ENCODE measurements at regions not wholly inside any gene's neighbourhood (a gene's known extent, or its start where the extent isn't known, plus 50 kb on each side); places are given as distances from the start of the nearest gene placed in this dataset.
"Not testable (repeated sequence)": the region's sequence is repeated elsewhere in the genome, so short reads cannot be mapped to it uniquely, and the experiment has no call there.

DNA sequence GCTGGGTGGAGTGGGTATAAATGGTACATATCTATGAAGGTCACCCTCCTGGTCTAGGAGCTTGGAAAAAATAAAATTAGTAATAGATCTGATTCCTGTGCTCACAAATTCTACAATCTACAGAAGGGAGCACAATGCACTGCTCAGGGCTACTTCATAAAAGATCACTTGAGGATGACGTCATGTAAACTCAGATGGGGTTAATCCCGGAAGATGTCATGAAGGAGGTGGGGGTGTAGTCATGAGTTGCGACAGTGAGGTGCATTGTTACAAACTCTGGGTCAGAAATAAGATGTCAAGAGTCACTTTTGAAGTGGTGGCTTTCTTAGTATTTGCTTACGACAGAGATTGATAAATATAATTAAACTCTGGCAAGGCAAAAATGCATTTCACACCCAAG, 68.2 kb downstream of the LHX9 start:
- DNase-seq (no peak), ATAC-seq (no peak)
- intact Hi-C loops (cut with DNase I) = no loop called here

GRCh38 chr1:197986817-197987216, 69.6 kb downstream of the LHX9 start:
- intact Hi-C loops (cut with DNase I) = no loop called here
- DNase-seq (no peak), ATAC-seq (no peak)

GRCh38 chr1:197987294-197987693, 70.1 kb downstream of the LHX9 start:
- DNase-seq = no peak
- no peak for ATAC-seq
- intact Hi-C loops (cut with DNase I) = no loop called here

GRCh38 chr1:197988581-197988980, 71.4 kb downstream of the LHX9 start:
- ATAC-seq; DNase-seq; intact Hi-C loops (cut with DNase I): not testable (repeated sequence)

DNA sequence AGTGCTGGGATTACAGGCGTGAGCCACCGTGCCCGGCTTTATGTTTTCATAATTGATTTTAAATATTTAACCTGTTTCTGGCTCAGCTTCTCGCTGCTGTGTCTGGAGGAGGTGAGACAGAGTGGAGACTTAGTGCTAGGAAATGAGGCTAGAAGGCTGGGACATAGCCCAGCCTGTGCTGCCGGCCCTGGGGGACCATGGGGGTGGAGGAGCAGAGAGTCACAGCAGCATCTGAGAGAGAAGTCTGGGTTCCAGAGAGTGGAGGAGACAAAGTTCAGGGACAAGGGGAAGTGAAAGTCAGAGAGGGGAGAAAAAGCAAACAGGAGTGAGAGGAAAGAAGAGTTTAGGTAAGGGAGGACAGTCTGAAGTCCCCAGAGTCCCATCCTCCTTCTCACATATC, 71.9 kb downstream of the LHX9 start:
- ATAC-seq (no peak), DNase-seq (no peak)
- intact Hi-C loops (cut with DNase I) = no loop called here

DNA sequence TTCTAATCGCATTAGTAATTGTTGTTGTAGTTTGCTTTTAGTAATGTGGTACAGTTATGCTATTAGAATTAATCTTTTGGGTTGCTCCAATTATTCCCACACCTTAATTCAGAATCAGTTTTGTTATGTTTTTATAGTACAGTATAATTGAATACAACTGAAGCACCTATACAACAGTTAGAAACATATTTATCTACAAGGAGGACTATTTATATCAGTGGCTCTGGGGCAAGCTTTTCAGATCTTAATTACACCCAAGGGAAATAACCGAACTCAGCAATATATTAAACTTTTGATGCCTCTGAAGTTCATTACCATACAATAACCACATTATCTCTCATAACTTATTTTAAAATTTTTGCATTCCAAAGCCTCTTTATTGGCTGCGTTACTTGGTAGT, 74.4 kb downstream of the LHX9 start:
- no peak for ATAC-seq
- no peak for DNase-seq
- intact Hi-C loops (cut with DNase I) = no loop called here

DNA sequence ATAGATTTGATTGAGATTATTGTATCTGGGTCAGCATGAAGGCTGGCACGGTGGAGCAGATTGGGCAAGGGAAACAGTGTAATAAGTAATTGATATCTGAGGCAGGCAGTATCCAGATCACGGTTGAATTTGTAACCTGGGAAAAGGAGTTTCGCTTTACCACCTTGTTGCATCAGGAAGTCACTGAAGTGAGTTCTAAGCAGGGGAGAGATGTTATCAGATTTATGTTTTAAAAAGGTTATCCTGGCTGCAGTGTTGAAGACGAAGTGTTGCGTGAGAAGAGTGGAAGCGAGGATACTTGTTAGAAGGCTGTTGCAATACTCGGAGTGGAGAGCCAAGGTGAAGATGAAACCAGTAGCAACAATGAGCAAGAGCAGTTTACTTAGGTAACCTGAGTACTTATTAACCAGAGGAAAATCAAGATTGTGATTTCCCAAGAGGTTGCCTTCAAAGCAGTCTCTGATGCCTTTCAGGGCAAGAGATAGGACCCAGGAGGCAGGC, 77.8 kb downstream of the LHX9 start:
- intact Hi-C loops (cut with DNase I) = no loop called here
- ATAC-seq (no peak), DNase-seq (no peak)

GRCh38 chr1:197995408-197996258, 78.5 kb downstream of the LHX9 start:
- ATAC-seq (no peak), DNase-seq (no peak)
- intact Hi-C loops (cut with DNase I) = no loop called here

- ATAC-seq; intact Hi-C loops (cut with DNase I); DNase-seq: not testable (repeated sequence)
Measured at GRCh38 chr1:197996259-197996512, 79.0 kb downstream of the LHX9 start.

- intact Hi-C loops (cut with DNase I) = no loop called here
- no peak for ATAC-seq
- DNase-seq = no peak
Measured at GRCh38 chr1:197998110-197998509, 80.9 kb downstream of the LHX9 start.

GRCh38 chr1:198001776-198002408, 84.7 kb downstream of the LHX9 start:
- DNase-seq (no peak), ATAC-seq (no peak)
- intact Hi-C loops (cut with DNase I) = no loop called here

DNA sequence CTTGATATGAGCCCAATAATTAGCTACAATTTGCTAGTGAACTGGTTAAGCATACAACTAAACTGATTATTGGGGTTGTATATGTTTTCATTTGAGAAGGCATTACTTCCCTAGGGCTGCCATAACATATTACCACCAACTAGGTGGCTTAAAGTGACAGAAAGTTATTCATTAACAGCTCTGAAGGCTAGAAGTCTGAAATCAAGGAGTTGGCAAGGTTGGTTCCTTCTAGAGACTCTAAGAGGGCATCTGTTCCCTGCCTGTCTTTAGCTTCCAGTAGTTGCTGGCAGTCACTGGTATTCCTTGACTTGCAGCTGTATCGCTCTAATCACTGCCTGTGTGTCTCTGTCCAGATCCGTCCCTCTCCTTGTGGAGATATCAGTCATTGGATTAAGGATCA, 86.3 kb downstream of the LHX9 start:
- intact Hi-C loops (cut with DNase I) = no loop called here

GRCh38 chr1:198007011-198007410, 89.8 kb downstream of the LHX9 start:
- DNase-seq (no peak), ATAC-seq (no peak)
- intact Hi-C loops (cut with DNase I) = no loop called here

More for the DNA sequence above, 86.3 kb downstream of the LHX9 start:
- ATAC-seq (no peak), DNase-seq (no peak)

DNA sequence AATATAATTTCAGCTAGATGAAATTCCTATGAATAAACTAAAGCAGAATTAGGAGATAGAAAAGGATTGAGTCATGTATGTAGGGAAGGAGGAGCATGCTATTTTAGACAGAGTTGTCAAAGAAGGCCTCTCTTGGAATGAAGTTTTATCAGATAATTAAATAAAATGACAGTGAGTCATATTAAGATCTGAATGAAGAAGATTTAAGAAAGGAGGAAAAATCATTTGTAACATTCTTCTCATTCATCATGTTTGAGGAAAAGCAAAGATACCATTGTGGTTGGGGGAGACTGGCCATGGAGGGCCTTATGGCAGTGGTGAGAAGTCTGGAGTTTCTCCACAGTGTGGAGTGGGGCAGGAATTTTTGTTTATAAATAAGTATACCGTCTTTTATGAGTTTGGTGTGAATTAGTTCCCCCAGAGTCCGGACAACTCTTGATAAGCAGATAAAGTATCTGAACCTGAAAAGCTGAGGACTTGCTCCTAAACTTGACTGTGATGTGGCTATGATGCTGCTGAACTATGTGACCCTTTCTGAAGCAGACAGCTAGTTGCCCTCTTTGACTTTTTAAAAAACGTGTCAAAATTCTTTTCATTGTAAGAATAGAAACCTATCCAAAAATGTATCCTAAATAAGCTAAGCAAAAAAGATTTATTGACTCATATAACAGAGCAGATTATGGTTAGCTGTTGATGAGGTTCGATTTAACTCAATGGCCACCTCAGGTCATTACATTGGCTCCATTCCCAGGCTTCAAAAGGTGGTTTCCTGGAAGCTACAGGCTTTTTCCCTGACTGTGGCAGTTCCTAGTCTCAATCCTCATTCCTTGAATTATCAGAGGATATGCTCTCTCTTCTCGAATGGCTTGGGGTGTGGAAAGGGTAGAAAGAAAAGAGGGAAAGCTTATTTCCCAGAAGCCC, 90.8 kb downstream of the LHX9 start:
- DNase-seq = no peak
- ATAC-seq = peak in 1 of 2 donors; percentile 29
- intact Hi-C loops (cut with DNase I) = no loop called here

- DNase-seq (no peak), ATAC-seq (no peak)
- intact Hi-C loops (cut with DNase I) = no loop called here
Measured at GRCh38 chr1:198014355-198014754, 97.2 kb downstream of the LHX9 start.

GRCh38 chr1:198015309-198015708, 98.1 kb downstream of the LHX9 start:
- DNase-seq = no peak
- intact Hi-C loops (cut with DNase I) = no loop called here

GRCh38 chr1:198018529-198018928, 101.4 kb downstream of the LHX9 start:
- DNase-seq (no peak), ATAC-seq (no peak)
- intact Hi-C loops (cut with DNase I) = no loop called here

More at GRCh38 chr1:198015309-198015708, 98.1 kb downstream of the LHX9 start:
- ATAC-seq = no peak

DNA sequence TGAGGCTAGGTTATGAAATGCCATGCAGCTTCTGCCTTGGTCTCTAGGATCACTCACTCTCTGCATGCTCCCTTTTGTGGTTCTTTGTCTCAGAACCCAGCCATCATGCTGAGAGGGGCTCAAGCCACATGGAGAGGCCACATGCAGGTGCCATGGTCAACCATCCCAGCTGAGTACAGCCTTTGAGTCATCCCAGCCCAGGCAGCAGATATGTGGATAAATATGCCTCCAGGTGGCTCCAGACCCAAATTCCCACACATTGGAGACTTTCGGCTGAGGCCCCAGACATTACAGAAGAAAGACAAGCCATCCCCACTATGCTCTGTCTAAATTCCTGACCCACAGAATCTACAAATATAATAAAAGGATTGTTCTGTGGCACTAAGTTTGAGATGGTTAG, 102.0 kb downstream of the LHX9 start:
- no peak for DNase-seq
- no peak for ATAC-seq
- intact Hi-C loops (cut with DNase I) = no loop called here

- no peak for DNase-seq
- no peak for ATAC-seq
- intact Hi-C loops (cut with DNase I) = no loop called here
Measured at GRCh38 chr1:198024336-198024735, 107.2 kb downstream of the LHX9 start.

DNA sequence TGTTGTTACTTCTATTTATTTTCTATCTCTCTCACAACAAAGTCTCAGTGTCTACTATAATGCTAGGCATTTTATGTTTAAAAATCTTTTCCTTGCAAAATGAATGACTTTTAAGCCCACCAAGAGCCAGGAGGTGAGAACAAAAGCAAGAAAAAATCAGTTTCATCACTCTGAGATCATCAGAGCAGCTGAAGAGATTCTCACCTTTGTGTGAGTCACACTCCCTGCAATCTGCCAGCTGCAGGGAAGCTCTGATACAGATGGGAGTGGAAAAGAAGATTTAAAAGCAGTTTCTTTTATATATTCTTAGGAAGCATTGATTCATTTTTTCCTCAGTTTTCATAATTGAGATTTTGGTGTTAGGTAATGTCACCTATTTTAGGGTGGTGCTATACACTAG, 107.6 kb downstream of the LHX9 start:
- DNase-seq (no peak), ATAC-seq (peak in 1 of 2 donors; percentile 43)
- intact Hi-C loops (cut with DNase I) = no loop called here

Data from left cardiac atrium (tissue), 4 donors.